Neutrophil (primary cell): ENCODE measurements at regions not wholly inside any gene's neighbourhood (a gene's known extent, or its start where the extent isn't known, plus 50 kb on each side); places are given as distances from the start of the nearest gene placed in this dataset.

Source experiments
- H3K27ac ChIP-seq: fragments of 200-600 bp; sonication (generic); 2 replicates; pipeline ENCODE4 v1.5.1; 2016; ENCODE audit warnings: mild to moderate bottlenecking, moderate library complexity
- H3K27me3 ChIP-seq: fragments of 200-600 bp; sonication (generic); 2 replicates; pipeline ENCODE4 v1.6.0; 2016; ENCODE audit warnings: mild to moderate bottlenecking
- H3K36me3 ChIP-seq: fragments of 200-600 bp; sonication (generic); 2 replicates; pipeline ENCODE4 v1.5.1; 2017
- H3K4me1 ChIP-seq, 2 experiments: fragments of 200-600 bp in 1 of 2; sonication (generic) in 1 of 2; 1 replicate in 1 of 2; 2 replicates in 1 of 2; pipeline versions ENCODE4 v1.5.1 to v1.6.1; 2013 to 2016; ENCODE audit warnings: low read depth in 1 of 2, low read length in 1 of 2, mild to moderate bottlenecking in 1 of 2, moderate library complexity in 1 of 2; ENCODE audit not compliant: control insufficient read depth in 1 of 2, insufficient read depth in 1 of 2
- H3K4me3 ChIP-seq, 2 experiments: fragments of 200-600 bp in 1 of 2; sonication (generic) in 1 of 2; 1 replicate in 1 of 2; 2 replicates in 1 of 2; pipeline ENCODE4 v1.5.1; 2013 to 2016; ENCODE audit warnings: low read depth in 1 of 2, low read length in 1 of 2, mild to moderate bottlenecking in 1 of 2, moderate library complexity in 1 of 2
- H3K9me3 ChIP-seq: fragments of 200-600 bp; sonication (generic); 2 replicates; pipeline ENCODE4 v1.5.1; 2016
- CTCF ChIP-seq: fragments of 200-600 bp; sonication (generic); IDR thresholded peaks from 2 replicates; pipeline ENCODE4 v1.5.1; 2016; ENCODE audit warnings: antibody characterized with exemption

GRCh38 chr11:92776676-92777075 is 192.8 kb upstream of the MTNR1B start:
- Histone ChIP-seq H3K27ac (no peak overlapping the region), H3K36me3 (no peaks in the 10 kb centered on the region), H3K27me3 (no peaks in the 10 kb centered on the region), H3K9me3 (no peaks in the 10 kb centered on the region), H3K4me3 (no peak overlapping the region), H3K4me1 (no peaks in the 10 kb centered on the region)
- TF ChIP-seq CTCF: no peak

- Histone ChIP-seq H3K27ac (no peak overlapping the region), H3K4me1 (no peaks in the 10 kb centered on the region), H3K9me3 (no peaks in the 10 kb centered on the region), H3K4me3 (no peak overlapping the region), H3K27me3 (peaks cover 6% of the 10 kb centered on the region), H3K36me3 (no peaks in the 10 kb centered on the region)
- TF ChIP-seq CTCF: no peak
Observed at GRCh38 chr11:92779746-92780145, 189.7 kb upstream of the MTNR1B start.

DNA sequence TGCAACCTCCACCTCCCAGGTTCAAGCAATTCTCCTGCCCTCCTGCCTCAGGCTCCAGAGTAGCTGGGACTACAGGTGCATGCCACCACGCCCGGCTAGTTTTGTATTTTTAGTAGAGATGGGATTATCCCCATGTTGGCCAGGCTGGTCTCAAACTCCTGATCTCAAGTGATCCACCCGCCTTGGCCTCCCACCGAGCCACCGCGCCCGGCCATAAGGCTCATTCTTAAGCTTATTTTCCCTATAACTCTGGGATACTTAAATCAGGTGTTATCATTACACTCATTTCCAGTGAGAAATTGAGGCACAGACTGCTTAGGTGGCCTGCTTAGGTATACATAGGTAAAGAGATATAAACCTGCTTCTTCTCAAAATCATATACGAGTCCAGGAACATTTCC is 188.3 kb upstream of the MTNR1B start:
- no peak for TF ChIP-seq CTCF
- Histone ChIP-seq H3K4me1 (no peaks in the 10 kb centered on the region), H3K27me3 (peaks cover 10% of the 10 kb centered on the region), H3K4me3 (no peak overlapping the region), H3K9me3 (no peaks in the 10 kb centered on the region), H3K27ac (no peak overlapping the region), H3K36me3 (no peaks in the 10 kb centered on the region)

- Histone ChIP-seq H3K27me3 (peaks cover 10% of the 10 kb centered on the region), H3K27ac (no peak overlapping the region), H3K36me3 (no peaks in the 10 kb centered on the region), H3K4me1 (no peaks in the 10 kb centered on the region), H3K9me3 (no peaks in the 10 kb centered on the region), H3K4me3 (no peak overlapping the region)
- no peak for TF ChIP-seq CTCF
Observed at GRCh38 chr11:92782806-92783205, 186.6 kb upstream of the MTNR1B start.

GRCh38 chr11:92784331-92784730 is 185.1 kb upstream of the MTNR1B start:
- peaks cover 10% of the 10 kb centered on the region for H3K27me3 ChIP-seq
- no peaks in the 10 kb centered on the region for H3K9me3 ChIP-seq
- H3K36me3 ChIP-seq: no peaks in the 10 kb centered on the region
- no peak for TF ChIP-seq CTCF
- H3K4me3 ChIP-seq: no peak overlapping the region
- no peak overlapping the region for H3K27ac ChIP-seq
- H3K4me1 ChIP-seq: no peaks in the 10 kb centered on the region

- H3K27me3 ChIP-seq: peaks cover 10% of the 10 kb centered on the region
- H3K36me3 ChIP-seq: no peaks in the 10 kb centered on the region
- no peaks in the 10 kb centered on the region for H3K9me3 ChIP-seq
- no peak overlapping the region for H3K4me3 ChIP-seq
- no peak overlapping the region for H3K27ac ChIP-seq
- no peak for TF ChIP-seq CTCF
- no peaks in the 10 kb centered on the region for H3K4me1 ChIP-seq
Observed at GRCh38 chr11:92787638-92788037, 181.8 kb upstream of the MTNR1B start.
